GM19023 (cell line): ENCODE measurements at regions not wholly inside any gene's neighbourhood (a gene's known extent, or its start where the extent isn't known, plus 50 kb on each side); places are given as distances from the start of the nearest gene placed in this dataset.

Experiments
- ATAC-seq: cut with Tn5 transposase; IDR thresholded peaks from one replicate; pipeline ENCODE4 v1.9.1; 2021; ENCODE audit warnings: mild to moderate bottlenecking, moderate library complexity; ENCODE audit not compliant: unreplicated experiment

DNA sequence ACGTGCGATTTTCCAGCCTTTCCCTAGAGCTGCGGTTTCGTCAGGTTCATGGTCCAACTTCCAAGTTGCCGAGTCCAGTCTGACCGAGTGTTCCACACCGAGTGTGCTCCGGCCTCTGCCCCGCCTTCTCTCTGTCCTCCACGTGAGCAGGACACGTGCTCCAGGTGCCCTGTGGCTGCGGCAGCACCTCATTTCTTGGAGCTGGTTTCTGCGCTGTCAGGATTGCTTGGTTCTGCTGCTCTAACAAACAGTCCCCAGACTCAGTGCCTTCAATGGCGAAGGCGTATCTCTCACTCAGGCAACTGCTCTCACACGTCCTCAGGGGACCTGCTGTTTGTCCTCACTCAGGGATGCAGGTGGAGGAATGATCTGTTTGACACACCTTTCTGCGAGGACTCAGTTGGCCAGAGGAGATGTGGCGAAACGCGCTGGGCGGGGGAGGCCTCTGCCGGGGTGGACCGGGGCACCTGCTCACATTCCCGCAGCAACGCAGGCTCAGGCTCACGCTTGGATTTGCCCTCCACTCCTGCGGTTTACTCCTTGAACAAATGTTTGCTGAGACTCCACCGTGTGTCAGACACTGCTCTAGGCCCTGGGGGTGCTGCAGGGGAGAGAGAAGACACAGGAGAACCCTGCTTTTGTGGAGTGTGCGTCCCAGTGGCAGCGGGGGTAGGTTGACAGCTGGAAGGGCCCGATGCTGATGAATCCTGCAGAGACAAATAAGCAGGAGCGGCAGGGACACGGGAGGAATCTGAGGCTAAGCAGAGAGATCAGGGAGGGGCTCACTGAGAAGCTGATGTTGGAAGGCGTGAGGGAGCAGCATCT is 63.4 kb upstream of the FBRSL1 start:
- no peak for ATAC-seq

DNA sequence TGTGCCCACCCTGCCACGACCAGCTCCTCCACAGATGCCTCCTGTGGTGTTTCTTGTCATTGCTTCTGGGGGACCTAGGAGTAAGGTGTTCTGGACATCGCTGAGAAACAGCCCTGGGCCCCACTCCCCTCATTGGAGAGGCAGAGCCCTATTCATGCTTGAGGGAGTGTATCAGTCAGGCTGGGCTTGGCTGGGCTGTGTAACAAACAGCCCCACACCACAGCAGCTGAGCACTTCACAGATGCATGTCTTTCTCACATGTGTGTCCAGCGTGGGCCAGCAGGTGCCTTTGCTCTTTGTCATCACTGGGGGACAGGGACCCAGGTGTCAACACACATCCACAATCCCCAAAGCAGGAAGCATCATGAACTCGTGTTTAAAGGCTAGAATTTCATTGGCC is 65.1 kb upstream of the FBRSL1 start:
- ATAC-seq, result no peak

- no peak for ATAC-seq
Measured at GRCh38 chr12:132423820-132424645, 65.9 kb upstream of the FBRSL1 start.

DNA sequence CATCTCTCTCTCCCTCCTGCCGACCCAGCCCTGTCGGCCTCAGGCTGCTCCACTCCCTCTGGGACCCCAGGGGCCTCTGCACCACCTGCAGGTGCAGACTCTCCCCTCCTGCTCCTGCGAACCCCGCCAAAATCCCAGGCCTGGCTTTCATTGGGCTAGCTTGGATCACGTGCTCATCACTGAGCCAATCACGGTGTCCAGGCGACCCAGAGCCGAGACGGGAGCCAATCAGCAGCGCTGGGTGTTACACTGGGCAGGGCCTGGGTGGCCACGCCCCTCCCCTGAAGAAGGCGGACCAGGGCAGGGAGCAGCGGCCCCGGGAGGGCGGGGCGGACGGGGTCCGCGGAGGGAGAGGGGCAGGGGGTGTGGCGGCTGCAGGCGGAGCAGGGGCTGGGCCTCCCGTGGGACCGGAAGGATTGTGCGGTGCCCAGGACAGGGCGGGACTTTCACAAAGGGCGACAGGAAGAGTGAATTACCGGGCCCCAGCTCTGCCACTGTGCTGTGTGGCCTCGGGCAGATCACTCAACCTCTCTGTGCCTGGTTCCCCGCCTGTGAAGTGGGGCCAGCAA is 66.6 kb upstream of the FBRSL1 start:
- ATAC-seq, result no peak

- ATAC-seq, result no peak
Measured at GRCh38 chr12:132422381-132423043, 67.4 kb upstream of the FBRSL1 start.

- ATAC-seq, result no peak
Measured at GRCh38 chr12:132422040-132422380, 67.9 kb upstream of the FBRSL1 start.

GRCh38 chr12:132419631-132420246 is 70.2 kb upstream of the FBRSL1 start:
- ATAC-seq, result no peak

GRCh38 chr12:132418393-132418925 is 71.5 kb upstream of the FBRSL1 start:
- no peak for ATAC-seq

- no peak for ATAC-seq
Measured at GRCh38 chr12:132417741-132418140, 72.2 kb upstream of the FBRSL1 start.

GRCh38 chr12:132416827-132417226 is 73.1 kb upstream of the FBRSL1 start:
- no peak for ATAC-seq

DNA sequence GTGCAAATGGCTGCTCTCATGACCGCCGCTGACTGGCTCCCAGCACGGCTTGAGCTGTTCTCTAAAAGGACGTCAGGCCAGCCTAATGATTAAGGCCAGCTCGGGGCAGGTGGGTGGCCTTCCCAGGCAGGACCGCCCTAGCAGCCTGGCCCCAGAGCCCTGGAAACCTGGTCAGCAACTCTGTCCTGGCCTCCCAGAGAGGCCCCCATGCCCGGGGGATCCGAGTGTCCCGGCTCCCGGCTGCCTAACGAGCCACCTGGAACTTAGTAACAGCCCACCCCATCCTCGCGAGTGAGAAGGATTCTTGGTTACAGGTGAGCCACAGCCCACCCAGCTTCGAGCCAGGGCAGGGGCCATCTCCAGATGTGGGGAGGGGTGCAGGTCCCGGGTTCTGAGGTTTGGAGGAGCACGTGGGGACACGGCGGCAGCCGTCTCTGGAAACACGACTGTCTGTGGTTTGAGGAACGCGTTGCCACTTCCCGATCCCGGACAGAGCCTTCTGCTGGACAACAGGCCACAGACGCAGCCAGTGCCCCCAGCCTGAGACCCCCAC is 73.8 kb upstream of the FBRSL1 start:
- no peak for ATAC-seq

- ATAC-seq, result no peak
Measured at GRCh38 chr12:132415327-132416120, 74.4 kb upstream of the FBRSL1 start.

- peak; percentile 83 for ATAC-seq
Measured at GRCh38 chr12:132414634-132415326, 75.2 kb upstream of the FBRSL1 start.

DNA sequence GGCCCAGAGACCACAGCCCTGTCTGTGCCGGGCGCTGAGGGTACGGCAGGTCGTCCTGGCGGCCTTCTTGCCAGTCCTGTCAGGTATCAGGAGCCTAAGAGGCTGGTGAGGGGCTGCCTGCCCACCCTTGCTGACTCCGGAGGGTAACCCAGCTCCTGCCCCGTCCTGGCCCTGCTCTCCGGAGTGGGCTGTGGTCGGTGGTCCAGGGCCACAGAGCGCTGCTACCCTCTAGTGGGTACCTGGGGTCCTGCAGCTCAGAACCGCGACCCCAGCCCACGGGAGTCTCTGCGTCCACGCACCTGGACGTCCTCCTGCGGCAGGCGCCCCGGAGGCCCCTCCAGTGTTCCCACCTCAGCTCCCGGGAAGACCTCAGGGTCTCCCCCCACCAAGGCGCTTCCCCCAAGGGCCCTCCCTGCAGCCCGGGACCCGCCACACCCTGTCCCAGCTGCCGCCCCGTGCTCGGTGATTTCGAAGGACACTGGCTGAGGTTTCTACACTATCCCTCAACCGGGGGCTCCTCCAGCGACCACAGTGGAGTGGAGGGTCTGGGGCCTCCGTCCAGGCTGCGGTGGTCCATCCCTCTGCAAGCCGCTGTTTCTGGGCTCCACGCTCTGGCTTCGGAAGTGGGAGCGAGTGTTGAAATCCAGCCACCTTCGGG is 75.9 kb upstream of the FBRSL1 start:
- ATAC-seq, result no peak

- ATAC-seq, result no peak
Measured at GRCh38 chr12:132411457-132411856, 78.5 kb upstream of the FBRSL1 start.

DNA sequence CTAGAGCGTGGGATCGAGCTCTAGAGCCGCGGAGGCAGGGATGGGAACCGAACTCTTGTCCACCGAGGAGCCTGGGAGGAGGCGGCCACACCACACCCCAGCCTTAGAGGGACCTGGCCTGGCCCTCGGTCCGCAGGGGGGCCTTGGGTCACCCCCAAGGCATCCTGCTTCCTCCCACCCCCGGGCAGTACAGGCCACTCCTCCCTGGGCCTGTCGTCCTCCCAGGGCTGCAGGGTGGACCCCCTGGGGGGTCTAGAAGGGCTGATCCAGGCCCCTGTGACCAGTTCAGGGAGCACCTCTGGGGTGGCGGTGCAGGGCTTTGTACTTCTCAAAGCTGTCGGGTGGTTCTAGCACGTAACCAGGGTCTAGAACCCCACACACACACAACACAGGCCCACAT is 79.1 kb upstream of the FBRSL1 start:
- no peak for ATAC-seq

DNA sequence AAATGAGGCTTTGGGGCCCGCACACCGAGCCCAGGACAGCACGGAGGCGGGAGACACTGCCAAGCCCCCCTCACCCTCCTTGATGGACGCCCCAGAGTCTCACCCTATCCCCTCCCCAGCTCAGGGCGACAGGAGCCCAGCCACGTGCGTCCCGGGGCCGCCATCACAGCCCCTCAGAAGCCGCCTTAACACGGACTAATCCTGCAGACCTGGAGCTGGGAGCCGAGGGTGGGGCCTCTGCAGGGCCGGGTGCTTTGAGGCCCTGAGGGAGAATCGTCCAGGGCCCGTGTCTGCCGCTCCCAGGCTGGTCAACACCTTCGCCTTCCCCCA is 79.7 kb upstream of the FBRSL1 start:
- no peak for ATAC-seq

DNA sequence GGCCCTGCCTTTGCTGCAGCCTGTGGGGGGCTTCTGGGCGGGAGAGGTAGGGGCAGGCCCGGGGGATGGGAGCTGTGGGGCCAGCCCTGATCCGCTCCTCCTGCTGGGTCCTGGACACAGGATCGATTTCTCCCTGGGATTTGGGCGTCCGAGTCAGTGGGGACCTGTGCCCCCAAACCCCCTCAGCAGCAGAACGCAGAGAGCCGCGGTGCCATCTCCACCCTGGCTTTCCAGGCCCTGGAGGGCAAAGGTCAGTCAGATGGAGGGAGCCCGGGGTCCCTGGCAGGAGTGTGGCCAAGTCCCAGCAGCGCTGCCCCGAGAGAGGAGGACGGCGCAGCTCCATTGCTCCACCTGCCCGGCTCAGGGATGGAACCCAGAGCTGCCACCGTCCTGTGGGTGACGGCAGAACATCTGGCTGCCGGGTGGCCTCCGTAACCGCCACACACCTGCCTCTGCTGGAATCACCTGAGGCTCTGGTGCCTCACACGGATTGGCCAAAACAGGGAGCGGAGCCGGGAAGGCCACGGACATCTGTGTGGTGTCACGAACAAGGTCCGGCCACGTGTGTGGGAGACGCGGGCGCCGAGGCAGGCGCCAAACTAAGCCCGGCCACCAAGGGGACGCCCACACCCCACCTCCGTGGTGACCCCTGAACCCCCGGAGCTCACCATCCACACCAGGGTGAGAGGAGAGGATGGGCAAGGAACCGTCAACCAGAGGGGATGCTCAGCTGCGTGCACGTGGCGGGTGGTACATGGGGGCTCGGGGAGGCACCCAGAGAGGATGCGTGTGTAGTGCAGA is 80.3 kb upstream of the FBRSL1 start:
- no peak for ATAC-seq
